GM19455 (cell line): ENCODE measurements at regions not wholly inside any gene's neighbourhood (a gene's known extent, or its start where the extent isn't known, plus 50 kb on each side); places are given as distances from the start of the nearest gene placed in this dataset.
"Not testable (repeated sequence)": the region's sequence is repeated elsewhere in the genome, so short reads cannot be mapped to it uniquely, and the experiment has no call there.

Experiments used
- ATAC-seq: cut with Tn5 transposase; IDR thresholded peaks from one replicate; pipeline ENCODE4 v1.9.1; 2021; ENCODE audit not compliant: unreplicated experiment

- no peak for ATAC-seq
These were observed 110.0 kb upstream of the ARRDC3 start for GRCh38 chr5:91493086-91493485.

- ATAC-seq: no peak
These were observed 108.1 kb upstream of the ARRDC3 start for GRCh38 chr5:91491229-91491628.

GRCh38 chr5:91490316-91490715, 107.2 kb upstream of the ARRDC3 start:
- ATAC-seq: no peak

GRCh38 chr5:91487420-91487819, 104.3 kb upstream of the ARRDC3 start:
- no peak for ATAC-seq

GRCh38 chr5:91486638-91487037, 103.5 kb upstream of the ARRDC3 start:
- no peak for ATAC-seq

GRCh38 chr5:91484662-91485061, 101.5 kb upstream of the ARRDC3 start:
- ATAC-seq: no peak

- not testable (repeated sequence) for ATAC-seq
These were observed 96.3 kb upstream of the ARRDC3 start for GRCh38 chr5:91479376-91479775.

GRCh38 chr5:91478096-91478495, 95.0 kb upstream of the ARRDC3 start:
- ATAC-seq: no peak

- no peak for ATAC-seq
These were observed 94.3 kb upstream of the ARRDC3 start for GRCh38 chr5:91477408-91477807.

GRCh38 chr5:91474201-91474600, 91.1 kb upstream of the ARRDC3 start:
- ATAC-seq: no peak

GRCh38 chr5:91472631-91473030, 89.5 kb upstream of the ARRDC3 start:
- ATAC-seq: no peak

- ATAC-seq: no peak
These were observed 86.5 kb upstream of the ARRDC3 start for GRCh38 chr5:91469517-91470165.

GRCh38 chr5:91468651-91469422, 85.7 kb upstream of the ARRDC3 start:
- no peak for ATAC-seq

- no peak for ATAC-seq
These were observed 81.9 kb upstream of the ARRDC3 start for GRCh38 chr5:91464886-91465646.

GRCh38 chr5:91457681-91458058, 74.6 kb upstream of the ARRDC3 start:
- no peak for ATAC-seq

- no peak for ATAC-seq
These were observed 74.0 kb upstream of the ARRDC3 start for GRCh38 chr5:91456928-91457680.

- no peak for ATAC-seq
These were observed 66.0 kb upstream of the ARRDC3 start for GRCh38 chr5:91449083-91449482.

- ATAC-seq: not testable (repeated sequence)
These were observed 65.0 kb upstream of the ARRDC3 start for GRCh38 chr5:91448079-91448478.

GRCh38 chr5:91446880-91447279, 63.8 kb upstream of the ARRDC3 start:
- ATAC-seq: not testable (repeated sequence)

GRCh38 chr5:91443761-91444467, 60.8 kb upstream of the ARRDC3 start:
- no peak for ATAC-seq

- ATAC-seq: no peak
These were observed 59.9 kb upstream of the ARRDC3 start for GRCh38 chr5:91443023-91443422.
